Activated naive CD4-positive, alpha-beta T cell treated with anti-CD3 and anti-CD28 coated beads, Interleukin-2, amount 50 U/mL, for 72 hours (primary cell): ENCODE measurements at regions not wholly inside any gene's neighbourhood (a gene's known extent, or its start where the extent isn't known, plus 50 kb on each side); places are given as distances from the start of the nearest gene placed in this dataset.
"Not testable (repeated sequence)": the region's sequence is repeated elsewhere in the genome, so short reads cannot be mapped to it uniquely, and the experiment has no call there.

ENCODE experiments used
- ATAC-seq, 2 donors: fragments of 150-1000 bp; cut with Tn5 transposase; 2 replicates each; pipeline ENCODE4 v1.10.0; 2021; ENCODE audit warnings: mild to moderate bottlenecking in 2 of 2, moderate library complexity in 2 of 2
- DNase-seq, 2 donors: peaks; one replicate each; pipeline ENCODE4 v3.0.0; 2021 to 2022; ENCODE audit warnings: low spot score in 2 of 2
- H3K27ac Mint-ChIP-seq, 2 donors: one replicate each; pipeline ENCODE4 v1.8.0; 2022; ENCODE audit warnings: mild to moderate bottlenecking in 2 of 2, mixed read lengths in 2 of 2
- H3K36me3 Mint-ChIP-seq, 2 donors: one replicate each; pipeline ENCODE4 v1.8.0; 2022; ENCODE audit warnings: mixed read lengths in 2 of 2
- H3K9me3 Mint-ChIP-seq, 2 donors: one replicate each; pipeline ENCODE4 v1.8.0; 2022; ENCODE audit warnings: mixed read lengths in 2 of 2

DNA sequence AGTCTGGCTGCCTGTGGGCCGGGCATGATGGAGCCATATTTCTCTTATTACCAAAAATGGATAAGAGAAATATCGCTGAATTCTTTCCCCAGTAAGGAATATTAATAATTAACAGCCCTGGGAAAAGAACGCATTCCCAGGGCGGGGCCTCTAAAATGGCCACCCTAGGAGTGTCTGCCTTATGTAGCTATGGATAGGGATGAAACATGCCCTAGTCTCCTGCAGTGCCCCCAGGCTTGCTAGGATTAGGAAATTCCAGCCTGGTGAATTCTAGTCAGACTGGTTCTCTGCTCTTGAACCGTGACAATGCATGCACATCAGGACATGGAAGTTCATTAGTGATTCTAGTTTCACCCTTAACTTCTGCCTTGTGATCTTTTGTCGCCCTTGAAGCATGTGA is 64.0 kb upstream of the SAMSN1 start:
- DNase-seq, H3K27ac Mint-ChIP-seq, ATAC-seq, H3K36me3 Mint-ChIP-seq, H3K9me3 Mint-ChIP-seq: not testable (repeated sequence)

DNA sequence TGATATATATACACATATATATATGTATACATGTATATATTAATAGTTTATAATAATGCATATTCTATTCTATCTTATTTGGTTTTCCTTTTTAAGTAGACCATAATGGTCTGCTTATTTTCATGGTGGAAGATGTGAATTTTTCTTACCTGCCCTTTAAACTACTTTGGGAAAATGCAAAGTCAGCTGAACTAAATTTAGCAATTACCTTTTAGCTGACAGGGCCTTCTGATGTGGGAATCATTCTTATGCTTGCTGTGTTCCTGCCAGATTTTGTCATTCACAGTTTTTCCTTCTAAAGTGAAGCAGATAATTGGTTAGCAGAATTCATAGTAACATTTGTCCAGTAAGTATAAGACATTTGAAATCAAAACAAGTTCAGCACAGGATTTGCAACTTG is 63.2 kb upstream of the SAMSN1 start:
- Mint-ChIP-seq H3K27ac (no peak overlapping the region), H3K36me3 (peaks cover 6 to 7% of the 10 kb centered on the region in 2 donors), H3K9me3 (no peaks in the 10 kb centered on the region)
- ATAC-seq (no peak), DNase-seq (no peak)

- DNase-seq (no peak), ATAC-seq (no peak)
- peaks cover 0 to 4% of the 10 kb centered on the region in 2 donors for H3K9me3 Mint-ChIP-seq
- peaks cover 6 to 7% of the 10 kb centered on the region in 2 donors for H3K36me3 Mint-ChIP-seq
- H3K27ac Mint-ChIP-seq = no peak overlapping the region
Observed at GRCh38 chr21:14607262-14607661, 61.1 kb upstream of the SAMSN1 start.

DNA sequence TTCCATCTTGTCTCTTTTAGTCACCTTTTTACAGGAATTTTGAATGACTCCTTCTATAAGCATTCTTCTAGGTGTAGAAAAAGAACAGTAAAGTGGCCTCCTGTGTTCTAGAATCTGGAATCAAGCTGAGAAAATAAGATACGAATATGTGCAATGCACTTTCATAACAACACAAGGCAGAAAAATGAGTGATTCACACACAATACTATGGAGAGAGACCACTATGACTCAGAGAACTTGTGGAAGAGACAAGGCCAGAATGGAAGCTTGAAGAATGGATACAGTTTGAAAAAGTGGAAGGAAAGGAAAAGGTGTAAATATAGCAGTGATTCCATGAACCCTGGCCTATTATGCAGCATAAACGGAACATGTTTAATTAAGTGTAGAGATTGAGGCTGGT is 57.1 kb upstream of the SAMSN1 start:
- ATAC-seq (peak; percentile 70 to 71), DNase-seq (no peak)
- Mint-ChIP-seq H3K9me3 (peaks cover 0 to 4% of the 10 kb centered on the region in 2 donors), H3K27ac (peak overlapping the region in 1 of 2 donors; percentile 0), H3K36me3 (peaks cover 0 to 15% of the 10 kb centered on the region in 2 donors)

DNA sequence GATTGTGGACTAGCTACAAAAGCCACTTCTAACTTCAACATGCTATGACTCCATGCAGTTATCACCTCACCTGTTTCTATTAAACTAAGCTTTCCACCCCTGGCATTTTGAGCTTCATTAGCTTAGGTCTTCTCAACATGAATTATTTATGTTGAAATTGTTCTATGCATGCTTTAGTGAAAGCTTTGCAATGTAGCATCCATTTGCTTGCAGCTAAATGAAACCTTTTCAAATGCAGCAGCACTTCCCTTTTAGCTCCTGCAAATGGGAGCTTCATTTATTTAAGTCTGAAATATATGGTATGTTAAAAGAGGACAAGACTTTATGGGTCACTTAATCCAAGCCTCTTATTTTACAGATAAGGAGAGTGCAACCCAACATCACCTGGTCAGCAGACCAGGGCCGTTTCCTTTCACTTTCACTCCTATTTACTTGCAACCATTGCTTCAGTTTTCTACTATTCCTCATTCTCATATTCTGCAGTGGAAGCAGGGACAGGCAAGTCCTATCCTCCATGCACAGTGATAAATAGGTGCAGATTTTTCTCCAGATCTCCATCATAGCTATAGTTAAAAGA is 56.4 kb upstream of the SAMSN1 start:
- peaks cover 0 to 15% of the 10 kb centered on the region in 2 donors for H3K36me3 Mint-ChIP-seq
- peak overlapping the region in 1 of 2 donors; percentile 0 for H3K27ac Mint-ChIP-seq

GRCh38 chr21:14600569-14601297 is 54.6 kb upstream of the SAMSN1 start:
- Mint-ChIP-seq H3K9me3 (peaks cover 9% of the 10 kb centered on the region in 2 donors), H3K27ac (peak overlapping the region in 1 of 2 donors; percentile 6), H3K36me3 (peaks cover 4 to 26% of the 10 kb centered on the region in 2 donors)
- no peak for ATAC-seq
- DNase-seq = no peak

More for the DNA sequence above, 56.4 kb upstream of the SAMSN1 start:
- ATAC-seq (peak in 1 of 2 donors; percentile 46), DNase-seq (no peak)
- peaks cover 0 to 4% of the 10 kb centered on the region in 2 donors for H3K9me3 Mint-ChIP-seq

GRCh38 chr21:14598065-14598464 is 52.0 kb upstream of the SAMSN1 start:
- DNase-seq = no peak
- peaks cover 8 to 13% of the 10 kb centered on the region in 2 donors for H3K9me3 Mint-ChIP-seq

More at GRCh38 chr21:14598065-14598464, 52.0 kb upstream of the SAMSN1 start:
- Mint-ChIP-seq H3K27ac (no peak overlapping the region), H3K36me3 (peaks cover 9 to 34% of the 10 kb centered on the region in 2 donors)
- no peak for ATAC-seq
